H1 (cell line): ENCODE measurements at regions not wholly inside any gene's neighbourhood (a gene's known extent, or its start where the extent isn't known, plus 50 kb on each side); places are given as distances from the start of the nearest gene placed in this dataset.

Experiments used
- CTCF ChIA-PET: fragments of 300-600 bp; sonication (Branson Sonifier 250); formaldehyde crosslinking; loops from one replicate; lab custom pipeline; 2021; ENCODE audit not compliant: partially characterized antibody; lab: Charles Lee
- POLR2A ChIA-PET: fragments of 300-600 bp; sonication (Branson Sonifier 250); formaldehyde crosslinking; loops from one replicate; lab custom pipeline; 2021; ENCODE audit warnings: inconsistent platforms; ENCODE audit not compliant: partially characterized antibody; lab: Charles Lee
- DNase-seq, 2 experiments: peaks; one replicate each; pipeline versions ENCODE4 v3.0.0 to v3.0.0-alpha.2; 2010 to 2022; ENCODE audit warnings: low spot score in 2 of 2, low read depth in 1 of 2, mixed read lengths in 1 of 2
- FAIRE-seq: peaks from 2 replicates; lab custom pipeline; 2011; peaks lifted over from hg19 to GRCh38; lab: Jason Lieb, UNC
- H2AFZ ChIP-seq: 2 replicates; pipeline ENCODE4 v1.8.1; 2012; ENCODE audit warnings: low read length, inconsistent platforms
- H2AK5ac ChIP-seq: 2 replicates; pipeline ENCODE4 v1.6.1; 2013; ENCODE audit warnings: low read depth, low read length
- H2BK120ac ChIP-seq: replicated peaks from 2 replicates; pipeline ENCODE3; 2013; ENCODE audit warnings: low read depth, low read length, inconsistent platforms
- H2BK12ac ChIP-seq: 2 replicates; pipeline ENCODE4 v1.6.1; 2013; ENCODE audit warnings: low read depth, low read length
- H2BK15ac ChIP-seq: 2 replicates; pipeline ENCODE4 v1.6.1; 2013; ENCODE audit warnings: low read length
- H2BK20ac ChIP-seq: 2 replicates; pipeline ENCODE4 v1.6.1; 2013; ENCODE audit warnings: low read length
- H2BK5ac ChIP-seq: 2 replicates; pipeline ENCODE4 v1.6.1; 2013; ENCODE audit warnings: low read depth, low read length
- H3K14ac ChIP-seq: 2 replicates; pipeline ENCODE4 v1.6.1; 2013; ENCODE audit warnings: inconsistent platforms; ENCODE audit not compliant: insufficient read length
- H3K18ac ChIP-seq: 2 replicates; pipeline ENCODE4 v1.6.1; 2013; ENCODE audit warnings: low read length; ENCODE audit errors: extremely low read depth
- H3K23ac ChIP-seq: 2 replicates; pipeline ENCODE4 v1.6.1; 2013; ENCODE audit warnings: inconsistent platforms; ENCODE audit not compliant: insufficient read length
- H3K23me2 ChIP-seq: 2 replicates; pipeline ENCODE4 v1.6.1; 2013; ENCODE audit warnings: low read depth, low read length
- H3K27ac ChIP-seq: 2 replicates; pipeline ENCODE4 v1.6.1; 2011; ENCODE audit warnings: low read depth, low read length, inconsistent platforms
- H3K27me3 ChIP-seq, 4 experiments: replicated peaks in 1 of 4; 1 replicate in 1 of 4; 2 replicates in 3 of 4; pipeline versions ENCODE4 v1.6.1 to v1.8.1; 2011 to 2013; ENCODE audit warnings: low read length in 3 of 4, mild to moderate bottlenecking in 3 of 4, inconsistent platforms in 2 of 4, mixed read lengths in 2 of 4, moderate library complexity in 1 of 4; ENCODE audit not compliant: control insufficient read depth in 3 of 4, insufficient read depth in 3 of 4; ENCODE audit errors: extremely low read depth in 1 of 4
- H3K36me3 ChIP-seq, 4 experiments: 2 replicates each; pipeline versions ENCODE4 v1.6.1 to v1.8.1; 2011 to 2013; ENCODE audit warnings: mild to moderate bottlenecking in 4 of 4, low read length in 3 of 4, moderate library complexity in 2 of 4, control low read depth in 1 of 4, inconsistent platforms in 1 of 4; ENCODE audit not compliant: insufficient read depth in 4 of 4, control insufficient read depth in 2 of 4
- H3K4ac ChIP-seq: replicated peaks from 2 replicates; pipeline ENCODE3; 2013; ENCODE audit warnings: low read length, low read depth, mixed read lengths, inconsistent platforms; ENCODE audit not compliant: insufficient read length
- H3K4me1 ChIP-seq, 4 experiments: replicated peaks in 1 of 4; 1 replicate in 1 of 4; 2 replicates in 3 of 4; pipeline versions ENCODE4 v1.6.1 to v1.8.1; 2011 to 2013; ENCODE audit warnings: low read length in 3 of 4, inconsistent platforms in 2 of 4, mixed read lengths in 1 of 4; ENCODE audit not compliant: insufficient read depth in 4 of 4, control insufficient read depth in 3 of 4
- H3K4me2 ChIP-seq, 2 experiments: 2 replicates each; pipeline versions ENCODE4 v1.6.1 to v1.8.1; 2011 to 2013; ENCODE audit warnings: low read depth in 2 of 2, low read length in 2 of 2, control low read depth in 1 of 2, inconsistent platforms in 1 of 2, mild to moderate bottlenecking in 1 of 2; ENCODE audit not compliant: insufficient read depth in 1 of 2
- H3K4me3 ChIP-seq, 4 experiments: fragments of 200-600, 300-600 bp in 1 of 4; sonication (generic), shearing (Covaris generic), sonication (Bioruptor Twin) in 1 of 4; 2 replicates each; pipeline versions ENCODE4 v1.5.1 to v1.8.1; 2011 to 2016; ENCODE audit warnings: low read length in 4 of 4, low read depth in 3 of 4, control low read depth in 2 of 4, inconsistent platforms in 2 of 4, mild to moderate bottlenecking in 2 of 4, mixed read lengths in 1 of 4, moderate library complexity in 1 of 4; ENCODE audit not compliant: insufficient read depth in 2 of 4; ENCODE audit errors: extremely low read depth in 1 of 4
- H3K56ac ChIP-seq: replicated peaks from 2 replicates; pipeline ENCODE3; 2013; ENCODE audit warnings: low read depth, mild to moderate bottlenecking, mixed read lengths, low read length, inconsistent platforms; ENCODE audit not compliant: insufficient read length
- H3K79me1 ChIP-seq: 2 replicates; pipeline ENCODE4 v1.6.1; 2013; ENCODE audit warnings: low read depth, low read length, control low read depth
- H3K79me2 ChIP-seq, 2 experiments: 2 replicates each; pipeline versions ENCODE4 v1.6.1 to v1.8.1; 2012 to 2013; ENCODE audit warnings: low read length in 2 of 2, mild to moderate bottlenecking in 2 of 2, inconsistent platforms in 1 of 2; ENCODE audit not compliant: insufficient read depth in 2 of 2, control insufficient read depth in 1 of 2
- H3K9ac ChIP-seq, 4 experiments: replicated peaks in 1 of 4; 1 replicate in 1 of 4; 2 replicates in 3 of 4; pipeline versions ENCODE4 v1.6.1 to v1.8.1; 2011 to 2013; ENCODE audit warnings: low read depth in 3 of 4, low read length in 3 of 4, control low read depth in 2 of 4, mild to moderate bottlenecking in 2 of 4, moderate library complexity in 2 of 4, inconsistent platforms in 1 of 4; ENCODE audit errors: extremely low read depth in 1 of 4
- H3K9me3 ChIP-seq, 2 experiments: 2 replicates each; pipeline versions ENCODE4 v1.6.1 to v1.8.1; 2012 to 2013; ENCODE audit warnings: mild to moderate bottlenecking in 2 of 2, moderate library complexity in 2 of 2, control low read depth in 1 of 2, inconsistent platforms in 1 of 2, low read depth in 1 of 2, low read length in 1 of 2, mixed read lengths in 1 of 2; ENCODE audit not compliant: insufficient read depth in 2 of 2
- H4K20me1 ChIP-seq, 2 experiments: replicated peaks in 1 of 2; 2 replicates each; pipeline versions ENCODE3 to v1.8.1; 2011 to 2013; ENCODE audit warnings: inconsistent platforms in 2 of 2, low read length in 2 of 2, mild to moderate bottlenecking in 1 of 2; ENCODE audit not compliant: insufficient read depth in 2 of 2, control insufficient read depth in 1 of 2
- H4K5ac ChIP-seq: 2 replicates; pipeline ENCODE4 v1.6.1; 2013; ENCODE audit warnings: low read length, low read depth, mixed read lengths, inconsistent platforms; ENCODE audit not compliant: insufficient read length
- H4K8ac ChIP-seq: 2 replicates; pipeline ENCODE4 v1.8.0; 2013; ENCODE audit warnings: mild to moderate bottlenecking, moderate library complexity, low read length, inconsistent platforms; ENCODE audit not compliant: insufficient read depth; ENCODE audit errors: extremely low read depth
- H4K91ac ChIP-seq: replicated peaks from 2 replicates; pipeline ENCODE3; 2013; ENCODE audit warnings: low read length, mixed read lengths, inconsistent platforms; ENCODE audit not compliant: insufficient read length
- CBX5 ChIP-seq: fragments of 300-800, 300-1000 bp; sonication (generic); IDR thresholded peaks from 2 replicates; pipeline ENCODE4 v1.7.1; 2016; ENCODE audit warnings: antibody characterized with exemption, low read length, low read depth
- CEBPB ChIP-seq: IDR thresholded peaks from 2 replicates; pipeline ENCODE4 v1.6.1; 2012; ENCODE audit warnings: low read depth, low read length
- CHD2 ChIP-seq: IDR thresholded peaks from 2 replicates; pipeline ENCODE4 v1.6.1; 2012; ENCODE audit warnings: low read length, improper control_type of control experiment
- EGR1 ChIP-seq: IDR thresholded peaks from 2 replicates; pipeline ENCODE4 v1.6.1; 2011; ENCODE audit warnings: low read depth, low read length, borderline replicate concordance
- GTF2F1 ChIP-seq: IDR thresholded peaks from 2 replicates; pipeline ENCODE4 v1.6.1; 2012; ENCODE audit warnings: low read depth, low read length, improper control_type of control experiment, borderline replicate concordance
- HDAC6 ChIP-seq: IDR thresholded peaks from one replicate; pipeline ENCODE4 v1.7.1; 2012; ENCODE audit warnings: low read depth, mild to moderate bottlenecking, inconsistent platforms, low read length, moderate library complexity
- NRF1 ChIP-seq: IDR thresholded peaks from 2 replicates; pipeline ENCODE4 v1.6.1; 2011; ENCODE audit warnings: mild to moderate bottlenecking, low read depth, low read length, improper control_type of control experiment
- POU5F1 ChIP-seq: IDR thresholded peaks from 2 replicates; pipeline ENCODE4 v1.6.1; 2011; ENCODE audit warnings: low read depth, mild to moderate bottlenecking, low read length, moderate library complexity
- RXRA ChIP-seq: IDR thresholded peaks from 2 replicates; pipeline ENCODE4 v1.6.1; 2011; ENCODE audit warnings: low read depth, mild to moderate bottlenecking, low read length, moderate library complexity; ENCODE audit not compliant: insufficient read depth
- TEAD4 ChIP-seq: IDR thresholded peaks from 2 replicates; pipeline ENCODE4 v1.6.1; 2012; ENCODE audit warnings: low read depth, low read length, inconsistent platforms, mixed read lengths
- WGBS, 2 experiments: shearing (Covaris generic) in 1 of 2; methylation state at CpG; one replicate each; pipeline versions ENCODE4 v1.1.6 to v1.1.7; 2013 to 2015; ENCODE audit warnings: low lambda C conversion rate in 2 of 2, mixed read lengths in 2 of 2, inconsistent platforms in 1 of 2, low coverage in 1 of 2, missing lambda C conversion rate in 1 of 2; ENCODE audit not compliant: insufficient replicate concordance in 2 of 2, insufficient coverage in 1 of 2, insufficient read length in 1 of 2; ENCODE audit errors: extremely low coverage in 1 of 2, missing lambda C conversion rate in 1 of 2; 5-methylcytosine and 5-hydroxymethylcytosine counted together

DNA sequence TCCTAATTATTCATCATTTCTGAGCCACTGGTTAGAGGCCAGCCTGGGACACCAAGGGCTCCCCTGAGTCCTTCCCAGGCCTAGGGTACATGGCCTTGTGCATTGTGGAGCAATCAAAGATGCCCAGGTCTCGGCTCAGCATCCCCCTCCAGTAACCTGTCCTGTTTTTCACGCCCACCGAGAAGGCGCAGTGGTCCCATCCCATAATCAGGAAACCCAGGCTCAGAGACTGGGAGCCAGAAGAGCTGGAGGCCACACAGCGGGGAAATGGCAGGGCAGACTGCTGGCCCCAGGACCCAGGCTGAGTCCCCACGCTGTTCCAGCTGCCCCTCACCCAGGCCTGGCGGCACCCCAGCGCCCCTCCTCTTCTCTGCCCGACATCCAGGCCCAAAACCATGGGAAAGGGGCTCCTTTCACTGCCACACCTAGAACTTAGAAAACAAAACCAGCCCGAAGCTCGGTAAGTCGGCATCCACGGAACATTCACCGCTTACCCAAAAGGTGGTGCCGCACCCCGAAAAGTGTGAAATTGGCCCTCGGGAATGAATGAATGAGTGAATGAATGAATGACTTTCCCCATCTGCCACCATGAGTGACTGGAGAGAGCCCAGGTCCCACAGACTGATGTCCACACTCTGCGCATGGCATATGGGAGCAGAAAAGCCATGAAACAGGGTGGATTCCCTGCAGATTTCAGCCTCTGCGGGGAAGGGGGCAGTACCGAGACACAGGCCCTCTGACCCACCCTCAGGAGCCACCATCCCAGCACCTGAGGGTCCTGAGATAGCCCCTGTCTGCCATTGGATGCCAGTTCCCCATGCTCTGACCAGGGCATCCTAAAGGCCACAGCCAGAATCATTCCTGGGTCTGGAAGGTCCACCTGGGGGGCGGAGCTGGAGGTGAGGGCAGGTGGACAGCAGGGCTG lies 132.5 kb downstream of the OLFM1 start:
- H3K27ac ChIP-seq: no peak overlapping the region
- H3K9ac ChIP-seq: no peak overlapping the region
- H2AK5ac ChIP-seq: no peak overlapping the region
- H2BK5ac ChIP-seq: no peak overlapping the region
- H3K79me1 ChIP-seq: no peaks in the 10 kb centered on the region
- DNase-seq (no peak), FAIRE-seq (no peak)
- TF ChIP-seq POU5F1: no peak
- no peak for TF ChIP-seq CHD2
- TF ChIP-seq NRF1: no peak
- TF ChIP-seq TEAD4: no peak
- no peak for TF ChIP-seq CEBPB
- no peak for TF ChIP-seq EGR1
- no peak for TF ChIP-seq RXRA
- no peak for TF ChIP-seq HDAC6
- TF ChIP-seq GTF2F1: no peak
- no peak for TF ChIP-seq CBX5
- H2BK120ac ChIP-seq: no peak overlapping the region
- CTCF ChIA-PET: interaction anchor here (1.1 to 1.3 kb wide), 4 partner anchors 10 to 193 kb away, joined by 3 to 4 read pairs (median 4); no protein-coding TSS in a partner anchor
- H2BK12ac ChIP-seq: peak overlapping the region; percentile 96; the same call in 1 of the 2 replicates
- no peaks in the 10 kb centered on the region for H4K20me1 ChIP-seq
- H3K9me3 ChIP-seq: no peaks in the 10 kb centered on the region
- no peak overlapping the region for H3K4ac ChIP-seq
- no peaks in the 10 kb centered on the region for H3K36me3 ChIP-seq
- no peak overlapping the region for H3K4me2 ChIP-seq
- no peak overlapping the region for H3K56ac ChIP-seq
- H3K18ac ChIP-seq: no peak overlapping the region
- no peak overlapping the region for H3K14ac ChIP-seq
- no peak overlapping the region for H2AFZ ChIP-seq
- H2BK15ac ChIP-seq: 0 out of 2 replicates have a peak overlapping the region, but pooled peaks have one; percentile 61
- peaks cover 18 to 46% (median 38%) of the 10 kb centered on the region in 4 experiments for H3K4me1 ChIP-seq
- H2BK20ac ChIP-seq: peak overlapping the region; percentile 90
- H4K5ac ChIP-seq: no peak overlapping the region
- H4K8ac ChIP-seq: no peak overlapping the region; the same call in 1 of the 2 replicates
- 0 out of 2 replicates have a peak, but pooled peaks cover 2% of the 10 kb centered on the region for H3K23me2 ChIP-seq
- 92% methylated on average over 19 of the region's 21 CpGs; no CpG with 5 or more reads in 1 of the 2 experiments for WGBS, 2 experiments
- POLR2A ChIA-PET: no interaction called here
- no peak overlapping the region for H3K23ac ChIP-seq
- no peaks in the 10 kb centered on the region for H3K79me2 ChIP-seq
- peak overlapping the region; percentile 56 for H4K91ac ChIP-seq
- H3K4me3 ChIP-seq: no peak overlapping the region
- no peaks in the 10 kb centered on the region; a peak in 1 of 7 replicates for H3K27me3 ChIP-seq
